HG02642 (cell line): ENCODE measurements at regions not wholly inside any gene's neighbourhood (a gene's known extent, or its start where the extent isn't known, plus 50 kb on each side); places are given as distances from the start of the nearest gene placed in this dataset.

ENCODE experiments used
- ATAC-seq: cut with Tn5 transposase; IDR thresholded peaks from one replicate; pipeline ENCODE4 v1.9.1; 2021; ENCODE audit warnings: mild to moderate bottlenecking; ENCODE audit not compliant: unreplicated experiment, poor library complexity

- ATAC-seq = no peak
These were observed 677.1 kb upstream of the DDX18 start for GRCh38 chr2:117137371-117137770.

- ATAC-seq = no peak
These were observed 645.3 kb upstream of the DDX18 start for GRCh38 chr2:117169036-117169765.

GRCh38 chr2:117170897-117171296, 643.6 kb upstream of the DDX18 start:
- no peak for ATAC-seq

DNA sequence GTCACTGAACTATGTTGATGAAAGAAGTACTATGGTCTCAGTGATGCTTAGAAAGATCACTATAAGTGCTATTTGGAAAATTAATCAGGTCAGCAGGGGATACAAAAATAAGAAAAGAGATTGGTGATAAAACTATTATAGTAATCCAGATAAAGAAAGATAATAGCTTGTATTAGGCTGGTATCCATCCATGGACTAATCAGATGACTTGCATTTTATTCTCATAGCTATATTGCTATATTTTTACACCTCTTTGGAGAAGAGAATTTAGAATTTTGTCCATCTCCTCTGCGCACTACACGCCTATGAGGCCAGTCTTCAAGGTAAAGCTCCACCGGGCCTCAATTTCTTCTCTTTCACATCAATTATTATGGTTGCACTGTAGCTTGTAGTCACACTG, 635.1 kb upstream of the DDX18 start:
- ATAC-seq = no peak

DNA sequence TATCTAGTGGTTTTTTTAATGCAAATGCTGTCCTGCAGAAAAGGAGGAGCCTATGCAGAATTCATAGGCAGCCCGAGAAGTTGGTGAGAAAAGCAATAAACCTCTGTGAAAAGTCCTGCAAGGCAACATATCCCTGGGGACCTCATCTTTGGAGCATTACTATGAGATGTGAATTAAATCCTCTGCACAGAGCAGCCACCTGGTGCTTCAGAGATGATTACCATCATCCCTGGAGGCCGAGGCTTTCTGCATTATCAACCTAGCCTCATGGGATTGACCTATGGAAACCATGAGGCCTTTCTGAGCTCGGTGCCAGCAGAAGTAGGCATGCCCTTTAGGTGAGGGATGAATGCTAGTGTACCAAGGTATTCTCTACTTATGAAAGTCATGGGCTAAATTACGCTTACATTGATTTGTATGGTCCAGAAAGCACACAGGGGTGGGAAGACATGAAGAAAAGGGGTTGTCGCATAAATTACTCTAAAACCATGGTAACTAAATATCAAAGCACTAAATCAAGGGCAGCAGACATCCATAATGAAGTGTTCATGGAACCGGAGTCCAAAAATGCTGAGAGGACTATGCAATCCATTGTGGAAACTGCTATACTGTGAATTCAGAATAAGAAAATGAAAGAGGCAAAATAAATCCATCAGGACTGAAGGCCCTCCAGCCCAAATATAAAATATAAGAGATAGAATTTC, 623.5 kb upstream of the DDX18 start:
- no peak for ATAC-seq

- ATAC-seq = no peak
These were observed 619.1 kb upstream of the DDX18 start for GRCh38 chr2:117195381-117195780.

DNA sequence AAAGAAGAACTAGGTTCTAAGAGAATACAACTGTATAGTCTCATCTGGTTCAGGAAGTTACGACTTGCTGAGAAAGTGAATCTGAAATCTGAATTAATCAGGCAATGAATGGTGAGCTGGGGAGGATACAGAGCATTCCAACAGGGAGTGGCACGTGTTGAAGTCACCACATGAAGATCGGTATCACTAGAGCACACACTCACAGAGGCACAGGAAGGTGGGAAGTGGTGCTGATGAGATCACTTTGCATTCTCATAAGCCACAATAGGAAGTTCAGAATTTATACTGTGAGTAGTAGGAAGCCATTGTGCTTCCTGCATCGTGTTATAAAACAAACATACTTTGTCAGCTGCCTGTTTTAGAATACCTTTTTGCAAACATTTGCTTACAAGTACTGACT, 615.0 kb upstream of the DDX18 start:
- ATAC-seq = no peak

DNA sequence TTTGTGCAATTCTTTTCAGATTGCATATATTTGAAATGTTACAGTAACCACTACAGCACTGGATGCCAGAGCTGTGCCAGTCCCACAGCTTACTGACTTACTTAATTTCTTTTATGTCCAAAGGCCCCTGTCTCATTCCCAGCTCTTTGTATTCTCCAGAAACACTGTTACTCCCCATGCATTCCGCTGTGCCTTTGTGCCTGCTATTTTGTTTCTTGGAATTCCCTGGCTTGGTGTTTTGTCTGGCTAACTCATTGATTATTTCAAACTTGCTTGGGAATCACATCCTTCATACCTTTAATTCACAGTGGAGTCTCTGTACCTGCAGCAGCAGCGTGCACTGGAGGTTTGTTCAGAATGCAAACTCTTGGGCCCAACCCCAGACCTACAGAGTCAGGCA, 601.9 kb upstream of the DDX18 start:
- no peak for ATAC-seq

DNA sequence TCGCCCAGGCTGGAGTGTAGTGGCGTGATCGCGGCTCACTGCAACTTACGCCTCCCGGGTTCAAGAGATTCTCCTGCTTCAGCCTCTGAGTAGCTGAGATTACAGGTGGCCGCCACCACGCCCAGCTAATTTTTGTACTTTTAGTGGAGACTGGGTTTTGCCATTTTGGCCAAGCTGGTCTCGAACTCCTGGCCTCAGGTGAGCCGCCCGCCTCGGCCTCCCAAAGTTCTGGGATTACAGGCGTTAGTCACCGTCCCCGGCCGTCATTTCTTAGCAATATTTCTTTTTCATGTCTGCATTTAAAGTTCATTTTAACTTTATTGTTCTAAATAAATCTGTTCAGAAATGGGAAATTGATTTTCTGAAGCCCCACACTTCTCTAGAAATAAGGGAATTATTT, 597.3 kb upstream of the DDX18 start:
- no peak for ATAC-seq

- no peak for ATAC-seq
These were observed 591.7 kb upstream of the DDX18 start for GRCh38 chr2:117222809-117223208.

- no peak for ATAC-seq
These were observed 582.2 kb upstream of the DDX18 start for GRCh38 chr2:117232305-117232704.

DNA sequence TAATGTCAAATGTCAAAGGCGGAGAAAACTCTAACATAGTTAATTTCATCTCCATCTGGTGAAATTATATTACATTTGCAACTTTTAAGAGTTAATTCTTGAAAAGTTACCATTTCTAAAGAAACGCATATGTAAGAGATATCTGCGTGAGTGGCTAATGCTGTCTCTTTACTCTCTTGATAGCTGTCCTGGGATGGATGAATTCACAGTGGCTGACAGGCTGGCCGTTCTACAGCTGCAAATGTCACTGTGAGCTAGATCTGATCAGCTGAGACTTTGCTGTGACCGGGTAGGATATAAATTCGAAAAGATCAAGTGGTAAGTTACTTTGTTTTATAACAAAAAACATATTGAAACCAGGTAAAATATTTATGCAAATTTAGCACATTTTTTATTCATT, 557.1 kb upstream of the DDX18 start:
- ATAC-seq = no peak

GRCh38 chr2:117269574-117269973, 544.9 kb upstream of the DDX18 start:
- no peak for ATAC-seq

GRCh38 chr2:117271631-117272030, 542.9 kb upstream of the DDX18 start:
- no peak for ATAC-seq

DNA sequence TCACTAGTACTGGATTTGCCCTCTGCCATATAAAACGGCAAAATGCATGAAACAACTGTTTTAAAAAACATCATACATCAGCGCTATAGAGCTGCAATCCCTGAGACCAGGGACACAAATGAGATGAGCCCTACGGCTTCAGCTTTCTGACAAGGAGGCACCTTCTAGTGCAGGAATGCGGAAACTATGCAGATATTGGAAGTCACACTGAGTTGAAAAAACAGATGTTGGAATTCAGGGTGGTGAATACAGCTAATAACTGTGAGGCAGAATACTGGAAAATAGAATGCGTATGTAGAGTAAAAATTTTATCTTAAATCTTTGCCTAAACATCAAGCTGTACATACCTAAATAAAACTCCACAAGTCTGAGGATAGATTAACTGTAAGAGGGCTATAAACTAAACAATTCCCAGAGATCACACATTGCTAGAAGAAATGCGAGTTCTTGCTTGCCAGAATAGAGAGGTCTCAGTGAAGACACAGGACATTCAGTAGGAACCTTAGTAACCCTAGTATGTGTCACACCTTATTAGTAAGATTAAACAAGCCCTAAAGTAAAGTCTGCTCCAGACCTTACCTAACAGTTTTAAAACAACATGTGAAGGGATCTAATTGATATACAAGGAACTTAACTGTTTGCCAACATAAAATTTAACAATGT, 541.4 kb upstream of the DDX18 start:
- ATAC-seq = no peak

- no peak for ATAC-seq
These were observed 521.5 kb upstream of the DDX18 start for GRCh38 chr2:117293012-117293411.

- no peak for ATAC-seq
These were observed 515.0 kb upstream of the DDX18 start for GRCh38 chr2:117299451-117299850.

- ATAC-seq = no peak
These were observed 505.4 kb upstream of the DDX18 start for GRCh38 chr2:117308861-117309770.

- no peak for ATAC-seq
These were observed 492.7 kb upstream of the DDX18 start for GRCh38 chr2:117321816-117322215.

GRCh38 chr2:117323331-117323730, 491.2 kb upstream of the DDX18 start:
- ATAC-seq = no peak

- ATAC-seq = no peak
These were observed 483.9 kb upstream of the DDX18 start for GRCh38 chr2:117330641-117331040.
